Gastrocnemius medialis (tissue), 4 donors: ENCODE measurements at regions not wholly inside any gene's neighbourhood (a gene's known extent, or its start where the extent isn't known, plus 50 kb on each side); places are given as distances from the start of the nearest gene placed in this dataset.

ENCODE experiments used
- POLR2A ChIP-seq, 2 donors: fragments of 450-650 bp; IDR thresholded peaks; one replicate each; pipeline ENCODE4 v1.6.1; 2017; ENCODE audit warnings: antibody characterized with exemption in 2 of 2, mild to moderate bottlenecking in 2 of 2, moderate library complexity in 2 of 2
- TF ChIP-seq, protein P1 (sequence below), 5 experiments: fragments of 450-650 bp in 3 of 5; fragments of 200-600 bp in 2 of 5; sonication (generic) in 2 of 5; IDR thresholded peaks in 4 of 5; conservative IDR thresholded peaks in 1 of 5; 1 replicate in 4 of 5; 2 replicates in 1 of 5; pipeline ENCODE4 v1.5.1; 2016 to 2019; ENCODE audit warnings: antibody characterized with exemption in 5 of 5, mild to moderate bottlenecking in 3 of 5, moderate library complexity in 3 of 5

DNA sequence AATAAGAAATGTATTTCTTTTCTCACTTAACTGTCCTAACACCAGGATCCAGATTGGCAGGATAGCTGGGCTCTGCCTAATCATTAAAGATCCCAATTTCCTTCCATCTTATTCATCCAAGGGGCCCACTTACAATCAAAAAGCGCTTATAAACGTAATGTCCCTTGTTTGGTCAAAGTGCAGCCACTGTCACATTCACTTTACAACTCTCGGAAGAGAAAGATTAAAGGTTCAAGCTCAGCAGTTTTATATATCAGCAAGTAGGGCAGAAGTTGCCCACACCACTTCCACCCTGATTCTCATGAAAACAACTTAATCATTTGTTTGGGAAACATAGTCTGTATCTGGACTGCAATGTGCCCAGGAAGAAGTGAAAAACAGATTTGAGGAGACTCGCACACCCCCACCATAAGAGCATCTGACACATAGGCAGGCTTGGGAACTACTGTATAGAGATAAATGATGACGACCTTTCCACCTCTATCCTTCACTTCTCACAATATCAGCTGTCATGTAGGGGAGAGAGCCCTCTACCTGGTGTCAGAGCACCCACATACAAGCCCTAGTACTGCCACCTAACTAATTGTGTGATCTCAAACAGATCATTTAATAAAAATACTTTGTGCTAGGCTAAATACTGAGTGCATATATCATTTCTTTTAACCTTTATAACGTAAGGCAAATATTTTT, 80.8 kb downstream of the CAPZA3 start:
- no peak for TF ChIP-seq POLR2A (IDR thresholded peaks at IDR 0.05)
- TF ChIP-seq, protein P1, sequence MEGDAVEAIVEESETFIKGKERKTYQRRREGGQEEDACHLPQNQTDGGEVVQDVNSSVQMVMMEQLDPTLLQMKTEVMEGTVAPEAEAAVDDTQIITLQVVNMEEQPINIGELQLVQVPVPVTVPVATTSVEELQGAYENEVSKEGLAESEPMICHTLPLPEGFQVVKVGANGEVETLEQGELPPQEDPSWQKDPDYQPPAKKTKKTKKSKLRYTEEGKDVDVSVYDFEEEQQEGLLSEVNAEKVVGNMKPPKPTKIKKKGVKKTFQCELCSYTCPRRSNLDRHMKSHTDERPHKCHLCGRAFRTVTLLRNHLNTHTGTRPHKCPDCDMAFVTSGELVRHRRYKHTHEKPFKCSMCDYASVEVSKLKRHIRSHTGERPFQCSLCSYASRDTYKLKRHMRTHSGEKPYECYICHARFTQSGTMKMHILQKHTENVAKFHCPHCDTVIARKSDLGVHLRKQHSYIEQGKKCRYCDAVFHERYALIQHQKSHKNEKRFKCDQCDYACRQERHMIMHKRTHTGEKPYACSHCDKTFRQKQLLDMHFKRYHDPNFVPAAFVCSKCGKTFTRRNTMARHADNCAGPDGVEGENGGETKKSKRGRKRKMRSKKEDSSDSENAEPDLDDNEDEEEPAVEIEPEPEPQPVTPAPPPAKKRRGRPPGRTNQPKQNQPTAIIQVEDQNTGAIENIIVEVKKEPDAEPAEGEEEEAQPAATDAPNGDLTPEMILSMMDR (IDR thresholded peaks at IDR 0.05 in 4 of 5, conservative IDR thresholded peaks at IDR 0.05 in 1 of 5), result no peak
